Activated naive CD4-positive, alpha-beta T cell (primary cell): ENCODE measurements at regions not wholly inside any gene's neighbourhood (a gene's known extent, or its start where the extent isn't known, plus 50 kb on each side); places are given as distances from the start of the nearest gene placed in this dataset.

ENCODE experiments used
- DNase-seq, 4 experiments: peaks; one replicate each; lab custom pipeline; 2025; lab: John Stamatoyannopoulos, UW

GRCh38 chr2:16817305-16818202, 151.9 kb upstream of the CYRIA start:
- no peak for DNase-seq

GRCh38 chr2:16816522-16816921, 150.9 kb upstream of the CYRIA start:
- DNase-seq = no peak

GRCh38 chr2:16816016-16816415, 150.4 kb upstream of the CYRIA start:
- DNase-seq = no peak

- no peak for DNase-seq
These were observed 148.0 kb upstream of the CYRIA start for GRCh38 chr2:16813593-16813992.

- DNase-seq = no peak
These were observed 132.8 kb upstream of the CYRIA start for GRCh38 chr2:16798472-16798871.

- no peak for DNase-seq
These were observed 125.9 kb upstream of the CYRIA start for GRCh38 chr2:16791496-16791895.

- no peak for DNase-seq
These were observed 119.5 kb upstream of the CYRIA start for GRCh38 chr2:16785149-16785548.

- no peak for DNase-seq
These were observed 119.0 kb upstream of the CYRIA start for GRCh38 chr2:16784652-16785051.

GRCh38 chr2:16777123-16777870, 111.7 kb upstream of the CYRIA start:
- DNase-seq = no peak

- DNase-seq = no peak
These were observed 110.2 kb upstream of the CYRIA start for GRCh38 chr2:16775899-16776231.

- DNase-seq = no peak
These were observed 109.6 kb upstream of the CYRIA start for GRCh38 chr2:16774980-16775898.

- DNase-seq = no peak
These were observed 108.5 kb upstream of the CYRIA start for GRCh38 chr2:16774091-16774490.

GRCh38 chr2:16773080-16773713, 107.6 kb upstream of the CYRIA start:
- DNase-seq = no peak

GRCh38 chr2:16767789-16768476, 102.3 kb upstream of the CYRIA start:
- no peak for DNase-seq

- no peak for DNase-seq
These were observed 99.7 kb upstream of the CYRIA start for GRCh38 chr2:16765356-16765755.

GRCh38 chr2:16764487-16764886, 98.9 kb upstream of the CYRIA start:
- no peak for DNase-seq

- DNase-seq = no peak
These were observed 97.9 kb upstream of the CYRIA start for GRCh38 chr2:16763493-16763899.

GRCh38 chr2:16763056-16763455, 97.4 kb upstream of the CYRIA start:
- DNase-seq = no peak

- DNase-seq = no peak
These were observed 94.8 kb upstream of the CYRIA start for GRCh38 chr2:16760426-16760825.

- DNase-seq = peak; percentile 7 to 51 (median 36)
These were observed 91.4 kb upstream of the CYRIA start for GRCh38 chr2:16756831-16757644.
